NCI-H1105 treated with DMSO at 0.1 percent for 48 hours (cell line): ENCODE measurements at regions not wholly inside any gene's neighbourhood (a gene's known extent, or its start where the extent isn't known, plus 50 kb on each side); places are given as distances from the start of the nearest gene placed in this dataset.
A peak's percentile ranks its signal among the peaks of the same experiment; 100 is the strongest.
"Not testable (repeated sequence)": the region's sequence is repeated elsewhere in the genome, so short reads cannot be mapped to it uniquely, and the experiment has no call there.

ENCODE experiments used
- DNase-seq: peaks from one replicate; lab custom pipeline; 2025; lab: John Stamatoyannopoulos, UW

GRCh38 chr13:70253834-70254233, 145.6 kb upstream of the KLHL1 start:
- DNase-seq, result peak; percentile 93

GRCh38 chr13:70253411-70253810, 145.2 kb upstream of the KLHL1 start:
- peak; percentile 79 for DNase-seq

- DNase-seq, result no peak
Measured at GRCh38 chr13:70249332-70250064, 141.2 kb upstream of the KLHL1 start.

GRCh38 chr13:70237131-70237530, 128.9 kb upstream of the KLHL1 start:
- no peak for DNase-seq

GRCh38 chr13:70235565-70235964, 127.3 kb upstream of the KLHL1 start:
- DNase-seq, result no peak

GRCh38 chr13:70223911-70224310, 115.7 kb upstream of the KLHL1 start:
- DNase-seq, result no peak

- no peak for DNase-seq
Measured at GRCh38 chr13:70222926-70223325, 114.7 kb upstream of the KLHL1 start.

- no peak for DNase-seq
Measured at GRCh38 chr13:70218618-70219017, 110.4 kb upstream of the KLHL1 start.

- DNase-seq, result not testable (repeated sequence)
Measured at GRCh38 chr13:70208968-70209367, 100.7 kb upstream of the KLHL1 start.

GRCh38 chr13:70206671-70207070, 98.4 kb upstream of the KLHL1 start:
- DNase-seq, result no peak

- DNase-seq, result no peak
Measured at GRCh38 chr13:70203661-70204229, 95.5 kb upstream of the KLHL1 start.

- DNase-seq, result peak; percentile 16
Measured at GRCh38 chr13:70191034-70191433, 82.8 kb upstream of the KLHL1 start.

GRCh38 chr13:70189981-70190380, 81.7 kb upstream of the KLHL1 start:
- DNase-seq, result peak; percentile 87

- no peak for DNase-seq
Measured at GRCh38 chr13:70188567-70188966, 80.3 kb upstream of the KLHL1 start.

GRCh38 chr13:70183041-70183440, 74.8 kb upstream of the KLHL1 start:
- no peak for DNase-seq
